HG02763 (cell line): ENCODE measurements at regions not wholly inside any gene's neighbourhood (a gene's known extent, or its start where the extent isn't known, plus 50 kb on each side); places are given as distances from the start of the nearest gene placed in this dataset.
"Not testable (repeated sequence)": the region's sequence is repeated elsewhere in the genome, so short reads cannot be mapped to it uniquely, and the experiment has no call there.

Experiments
- ATAC-seq: cut with Tn5 transposase; IDR thresholded peaks from one replicate; pipeline ENCODE4 v1.9.1; 2021; ENCODE audit warnings: mild to moderate bottlenecking, moderate library complexity; ENCODE audit not compliant: unreplicated experiment

DNA sequence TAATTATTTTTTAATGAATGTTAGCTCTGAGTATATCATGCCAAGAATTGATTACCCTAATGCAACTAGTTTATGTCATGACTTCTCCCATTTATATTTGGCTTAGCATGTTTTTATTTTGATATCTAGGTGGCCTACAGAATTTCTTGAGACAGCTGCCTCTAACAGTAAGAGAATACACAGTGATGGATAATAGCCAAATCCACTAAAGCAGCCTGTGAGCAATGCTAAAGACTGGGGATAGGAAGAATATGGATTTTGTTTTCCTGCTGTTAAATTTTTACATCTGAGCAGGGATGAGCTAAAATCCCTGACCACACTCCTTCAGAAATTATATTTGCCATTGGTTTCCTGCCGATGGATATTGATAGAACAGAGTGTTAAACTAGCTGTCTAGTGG is 149.3 kb upstream of the TGFBR2 start:
- no peak for ATAC-seq

GRCh38 chr3:30457726-30458125 is 148.7 kb upstream of the TGFBR2 start:
- ATAC-seq: no peak

- ATAC-seq: no peak
Observed at GRCh38 chr3:30458376-30459171, 147.8 kb upstream of the TGFBR2 start.

DNA sequence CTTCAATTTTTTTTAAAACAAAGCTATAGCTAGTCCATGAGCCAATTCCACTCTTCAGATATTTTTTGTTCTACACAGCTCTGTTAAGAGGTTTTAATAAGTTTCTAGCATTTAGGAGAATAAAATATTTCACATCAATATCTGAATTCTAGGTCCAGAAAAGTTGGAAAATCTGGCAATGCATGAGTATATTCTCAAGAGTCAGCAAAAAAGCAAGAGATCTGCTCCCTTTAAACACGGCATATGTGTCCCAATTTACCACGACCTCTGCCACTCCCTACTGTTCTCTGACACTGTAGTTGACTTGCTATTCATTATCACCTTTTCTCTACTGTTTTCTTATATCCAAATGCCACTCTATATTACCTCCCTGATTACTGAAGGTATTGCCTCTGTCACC is 145.1 kb upstream of the TGFBR2 start:
- no peak for ATAC-seq

GRCh38 chr3:30462721-30463470 is 143.5 kb upstream of the TGFBR2 start:
- ATAC-seq: no peak

- no peak for ATAC-seq
Observed at GRCh38 chr3:30464381-30464780, 142.0 kb upstream of the TGFBR2 start.

GRCh38 chr3:30465454-30465853 is 140.9 kb upstream of the TGFBR2 start:
- no peak for ATAC-seq

DNA sequence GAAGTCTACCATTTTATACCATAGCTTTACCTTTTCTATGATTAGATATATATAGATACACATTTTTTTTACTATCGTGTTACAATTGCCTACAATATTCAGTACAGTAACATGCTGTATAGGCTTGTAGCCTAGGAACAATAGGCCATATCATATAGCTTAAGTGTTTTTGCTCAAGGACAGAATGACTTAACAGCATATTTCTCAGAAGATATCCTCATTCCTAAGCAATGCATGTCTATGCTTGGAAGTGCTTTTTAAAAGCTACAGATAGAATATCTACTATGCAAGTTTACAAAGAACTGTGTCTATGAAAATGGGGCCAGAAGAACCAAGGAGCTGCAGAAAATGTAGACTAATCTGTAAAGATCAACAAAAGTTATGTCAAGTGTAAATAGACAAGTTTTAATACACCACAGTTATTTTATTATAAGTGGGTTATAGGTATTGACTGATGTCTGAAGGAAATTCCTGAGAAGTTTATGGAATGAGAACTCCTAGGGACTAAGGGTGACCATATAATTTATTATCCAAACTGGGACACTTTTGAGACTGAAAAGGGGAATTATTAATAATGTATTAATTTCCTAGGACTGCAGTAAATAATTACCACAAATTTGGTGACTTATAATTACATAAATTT is 138.7 kb upstream of the TGFBR2 start:
- ATAC-seq: no peak

DNA sequence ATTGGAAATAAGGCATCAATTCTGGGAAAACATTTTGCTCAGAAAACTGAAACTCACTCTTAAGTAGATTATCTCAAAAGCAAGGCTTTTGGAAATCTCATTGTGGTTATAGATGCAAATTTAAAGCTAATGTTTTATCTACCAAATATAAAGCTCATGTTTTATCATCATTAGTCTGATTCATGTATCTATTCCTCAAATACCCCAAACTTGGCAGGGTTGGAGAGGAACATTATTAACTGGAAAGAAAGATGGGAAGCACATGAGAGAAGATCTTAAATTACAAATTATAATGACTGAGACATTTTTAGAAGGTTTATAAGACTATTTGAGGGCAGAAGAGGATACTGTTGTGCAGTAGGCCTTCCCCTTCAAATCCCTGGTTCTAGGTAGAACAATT is 137.3 kb upstream of the TGFBR2 start:
- ATAC-seq: no peak

DNA sequence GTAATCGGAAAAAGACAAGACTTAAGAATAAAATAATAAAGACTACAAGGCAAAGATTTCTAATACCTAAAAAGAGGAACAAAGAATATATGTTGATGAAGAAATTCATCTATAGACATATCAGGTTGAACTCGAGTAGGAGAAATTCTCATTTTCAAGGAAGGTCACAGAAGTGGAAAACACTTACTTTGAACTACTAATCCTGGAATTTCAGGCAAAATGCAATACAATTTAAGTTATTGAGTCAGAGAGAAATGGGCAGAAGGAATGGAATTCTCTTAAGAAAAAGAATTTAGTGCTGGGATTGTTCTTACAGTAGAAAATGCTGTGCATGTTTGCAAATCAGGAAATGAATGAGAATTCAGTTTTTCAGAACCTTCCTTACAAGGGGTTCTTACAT is 135.9 kb upstream of the TGFBR2 start:
- no peak for ATAC-seq

- no peak for ATAC-seq
Observed at GRCh38 chr3:30471066-30471465, 135.3 kb upstream of the TGFBR2 start.

DNA sequence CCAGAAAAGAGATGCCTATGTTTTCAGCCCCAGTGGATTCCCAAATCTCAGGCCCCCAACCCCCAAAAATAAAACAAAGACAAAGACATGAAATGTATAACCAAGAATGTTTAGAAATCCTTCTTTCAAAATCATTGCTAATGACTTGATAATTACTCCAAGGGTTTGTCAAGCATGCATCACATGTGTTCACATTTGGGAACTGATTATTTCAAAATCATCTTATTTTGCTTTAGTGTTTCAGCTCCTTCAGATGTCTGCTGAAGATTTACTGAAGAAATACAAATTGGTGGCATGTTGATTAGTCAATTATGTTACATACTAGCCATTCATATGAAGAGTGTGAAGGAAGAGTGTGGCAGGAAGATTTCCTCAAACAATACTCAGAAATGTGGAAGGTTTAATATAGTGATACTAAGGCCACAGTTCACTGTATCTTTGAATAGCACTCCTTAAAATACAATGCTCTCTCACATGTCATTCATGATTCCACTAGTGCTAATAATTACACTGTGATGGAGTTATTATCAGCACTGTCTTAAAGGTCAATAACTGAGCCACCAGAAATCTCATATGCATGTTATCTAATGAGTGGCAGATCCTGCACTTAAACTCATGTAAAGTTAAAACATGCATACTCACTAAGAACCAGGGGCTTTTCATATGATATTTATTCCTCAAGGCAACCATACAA is 134.5 kb upstream of the TGFBR2 start:
- ATAC-seq: no peak

DNA sequence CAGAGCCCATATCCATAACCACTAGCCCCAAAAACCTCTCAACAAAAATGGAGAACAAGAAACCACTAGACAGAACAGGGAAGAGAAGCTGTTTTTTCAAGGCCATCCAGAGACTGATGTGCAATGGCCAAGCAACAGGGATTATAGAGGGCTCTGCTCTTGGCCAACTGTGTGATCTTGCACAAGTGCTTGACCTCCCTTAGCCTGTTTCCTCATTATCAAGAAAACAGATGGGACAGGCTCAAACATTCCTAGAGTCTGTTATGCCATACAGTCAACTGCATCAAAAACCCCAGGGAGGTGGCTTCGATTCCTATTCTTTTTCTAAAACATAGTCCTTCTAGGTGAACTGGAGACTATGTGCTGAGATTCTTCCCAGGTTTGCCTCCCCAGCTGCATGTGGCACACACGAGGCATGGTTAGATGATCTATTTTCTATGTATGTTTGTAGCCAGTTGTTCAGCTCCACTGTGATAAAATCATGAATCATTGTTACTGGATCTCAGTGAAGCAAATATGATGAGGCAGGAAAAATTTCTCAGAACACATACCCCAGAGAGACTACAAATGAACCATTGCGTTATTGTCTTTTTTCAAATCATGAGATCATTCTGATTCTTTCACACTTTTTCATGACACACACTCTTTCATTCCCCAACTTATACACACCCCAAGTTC is 132.9 kb upstream of the TGFBR2 start:
- ATAC-seq: no peak

DNA sequence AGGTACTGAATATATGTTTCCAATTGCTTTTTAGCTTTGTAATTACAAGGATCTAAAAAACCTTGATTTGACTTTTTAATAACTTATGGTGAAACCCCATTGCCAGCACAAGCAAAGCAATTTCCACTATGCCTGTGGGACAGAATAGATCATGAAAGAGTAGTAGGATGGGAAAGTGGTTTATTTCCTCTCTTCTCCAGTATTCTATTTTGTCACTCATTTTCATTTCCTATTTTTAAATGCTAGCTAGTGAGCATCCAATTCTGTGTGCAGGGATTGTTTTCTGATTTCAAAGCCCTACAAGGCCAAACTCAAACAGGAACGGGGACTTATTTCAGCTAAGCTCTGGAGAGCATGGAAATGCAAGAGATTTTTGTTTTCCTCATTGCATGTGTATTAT is 132.0 kb upstream of the TGFBR2 start:
- no peak for ATAC-seq

DNA sequence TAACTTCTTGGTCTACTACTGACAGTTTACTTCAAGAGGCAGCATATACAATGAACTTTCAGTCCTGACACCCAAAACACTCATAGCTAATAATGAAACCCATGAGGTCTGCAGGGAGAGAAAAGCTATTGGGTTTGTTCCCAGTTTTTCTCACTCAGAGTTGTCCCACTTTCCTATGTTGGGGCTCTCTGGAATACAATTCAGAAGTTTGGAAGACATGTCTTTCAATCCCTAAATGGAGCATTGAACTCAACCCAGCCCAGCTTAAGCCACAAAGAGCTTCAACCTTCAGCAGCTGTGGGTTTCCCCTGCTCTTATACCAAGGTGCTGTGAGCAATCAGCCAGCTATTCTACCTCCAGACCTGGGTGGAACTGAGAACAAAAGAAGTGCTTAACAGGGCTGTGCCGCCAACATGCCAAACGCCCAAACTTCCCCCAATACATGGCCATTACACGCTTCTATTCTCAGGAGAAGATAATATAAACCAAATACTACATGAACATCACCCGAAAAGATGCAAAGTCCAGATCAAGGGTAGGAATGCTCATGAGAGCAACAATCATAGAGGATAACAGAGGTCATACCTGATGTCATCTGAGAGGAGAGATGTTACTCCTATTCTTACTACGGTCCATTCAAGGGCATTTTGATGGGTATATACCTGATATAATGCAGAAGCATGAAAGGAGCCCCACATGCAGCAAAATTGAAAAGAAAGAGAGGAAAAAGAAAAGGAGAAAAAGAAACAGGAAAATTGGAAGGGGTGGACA is 131.2 kb upstream of the TGFBR2 start:
- ATAC-seq: peak; percentile 88

GRCh38 chr3:30475809-30476178 is 130.6 kb upstream of the TGFBR2 start:
- no peak for ATAC-seq

DNA sequence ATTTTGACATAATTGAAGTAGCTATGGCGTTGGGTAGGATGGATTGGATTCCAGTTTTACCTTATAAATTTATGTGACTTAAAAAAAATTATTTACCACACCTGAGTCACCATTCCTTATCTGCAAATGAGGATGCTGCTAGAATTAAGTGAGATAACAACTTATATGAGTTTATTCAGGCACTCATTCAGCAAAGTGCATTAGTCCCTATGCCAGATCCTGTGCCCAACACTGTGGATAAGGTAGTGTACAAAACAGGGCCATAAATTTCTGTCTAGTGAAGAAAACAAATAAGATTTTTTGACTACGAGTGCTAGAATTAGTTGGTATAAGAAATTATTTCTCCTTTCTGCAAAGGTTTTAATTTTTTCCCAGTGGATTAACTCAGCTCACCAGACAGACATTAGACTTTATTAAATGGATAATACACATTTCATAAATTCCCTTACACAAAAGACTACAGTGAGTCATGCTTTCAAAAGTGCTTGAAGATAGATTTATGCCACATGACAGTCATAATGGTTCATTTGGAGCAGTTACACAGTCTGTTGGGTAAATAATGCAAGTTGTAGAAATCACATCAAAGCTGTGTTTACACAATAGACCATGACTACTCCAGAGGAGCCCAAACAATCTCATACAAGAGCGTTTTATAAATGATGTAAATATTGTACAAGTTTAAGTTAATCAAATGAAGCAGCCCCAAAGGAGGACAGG is 129.9 kb upstream of the TGFBR2 start:
- ATAC-seq: no peak

DNA sequence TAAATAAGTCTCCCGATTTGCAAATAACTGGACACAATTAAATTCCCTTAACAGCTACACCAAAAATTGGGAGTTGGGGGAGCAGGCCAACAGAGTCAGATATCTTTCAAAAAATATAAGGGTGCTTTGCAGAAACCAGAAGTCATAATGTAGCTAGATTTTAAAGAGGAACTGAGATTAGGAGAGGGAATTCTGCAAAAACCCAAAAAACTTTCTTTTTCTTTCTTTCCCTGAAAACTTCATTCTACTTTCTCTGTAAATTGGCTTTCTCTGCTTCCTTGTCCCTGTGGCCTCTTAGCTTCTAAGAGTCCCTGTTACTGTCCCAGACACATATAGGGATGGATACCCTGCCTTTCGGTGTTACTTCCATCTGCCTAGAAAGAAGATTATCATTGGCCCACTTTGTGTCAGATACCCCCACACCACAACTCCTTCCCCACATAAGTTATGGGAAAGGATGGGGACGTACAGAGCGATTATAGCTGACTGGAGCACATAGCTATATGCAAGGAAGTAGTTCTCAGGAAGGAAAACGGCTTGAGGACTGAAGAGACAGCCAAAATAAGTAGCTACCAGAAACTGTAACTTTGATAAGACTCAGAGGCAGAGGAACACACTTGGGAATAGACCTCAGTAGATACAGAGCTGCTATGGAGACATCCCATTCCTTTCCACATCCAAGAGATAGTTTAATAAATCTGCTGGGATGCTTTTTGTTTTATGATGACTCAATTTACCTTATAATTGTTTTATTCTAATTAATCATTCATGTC is 129.1 kb upstream of the TGFBR2 start:
- no peak for ATAC-seq

DNA sequence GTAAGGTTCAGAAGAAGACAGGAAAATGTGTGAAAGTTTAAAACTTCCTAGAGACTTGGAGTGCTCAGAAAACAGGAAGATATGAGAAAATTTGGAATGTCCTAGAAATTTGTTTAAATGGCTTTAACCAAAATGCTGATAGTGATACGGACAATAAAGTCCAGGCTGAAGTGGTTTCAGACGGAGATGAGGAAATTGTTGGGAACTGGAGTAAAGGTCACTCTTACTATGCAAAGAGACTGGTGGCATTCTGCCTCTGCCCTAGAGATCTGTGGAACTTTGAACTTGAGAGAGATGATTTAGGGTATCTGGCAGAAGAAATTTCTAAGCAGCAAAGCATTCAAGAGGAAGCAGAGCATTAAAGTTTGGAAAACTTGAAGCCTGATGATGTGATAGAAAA is 126.7 kb upstream of the TGFBR2 start:
- not testable (repeated sequence) for ATAC-seq
